ENCODE measurements at regions not wholly inside any gene's neighbourhood (a gene's known extent, or its start where the extent isn't known, plus 50 kb on each side); places are given as distances from the start of the nearest gene placed in this dataset.
"Not testable (repeated sequence)": the region's sequence is repeated elsewhere in the genome, so short reads cannot be mapped to it uniquely, and the experiment has no call there.

DNA sequence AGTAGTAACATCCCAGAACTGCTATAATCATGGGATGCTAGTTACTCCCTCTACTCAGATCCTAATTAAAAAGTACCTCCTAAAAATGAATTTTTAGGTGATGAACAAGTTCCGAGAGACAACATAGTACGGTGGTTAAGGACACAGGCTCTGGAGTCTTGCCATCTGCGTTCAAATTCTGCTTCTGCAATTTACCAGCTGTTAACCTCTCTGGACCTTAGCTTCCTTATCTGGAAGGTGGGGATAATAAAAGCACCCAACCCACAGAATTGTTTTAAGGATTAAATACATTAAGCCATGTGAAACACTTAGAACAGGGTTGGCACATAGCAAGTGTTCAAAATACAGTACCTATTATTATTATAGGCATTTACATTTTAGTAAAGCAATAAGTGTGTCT lies 77.5 kb upstream of the XPA start:
- Histone ChIP-seq H2BK12ac (ENCODE audit: low read length) (no peak overlapping the region), H4K8ac (ENCODE audit: low read depth, low read length) (no peak overlapping the region), H3K23ac (ENCODE audit: low read depth, low read length, poor library complexity) (no peak overlapping the region), H2BK15ac (ENCODE audit: low read length) (no peak overlapping the region), H2AK5ac (ENCODE audit: low read depth, low read length) (no peak overlapping the region), H2BK120ac (ENCODE audit: low read depth, low read length) (no peak overlapping the region), H3K18ac (ENCODE audit: low read length) (no peak overlapping the region), H2AFZ (ENCODE audit: low read length) (no peak overlapping the region), H2BK5ac (ENCODE audit: low read length) (no peak overlapping the region), H3K9me3 (replicated peaks in 1 of 2; ENCODE audit: control insufficient read depth in 2 of 2, insufficient read depth in 1 of 2, low read depth in 1 of 2, low read length in 2 of 2) (no peaks in the 10 kb centered on the region), H3K4ac (ENCODE audit: low read length) (no peak overlapping the region), H3K14ac (ENCODE audit: low read length) (no peak overlapping the region), H3K27me3 (ENCODE audit: control insufficient read depth in 3 of 3, insufficient read depth in 3 of 3, low read depth in 1 of 3, low read length in 3 of 3) (peaks cover 0 to 32% (median 29%) of the 10 kb centered on the region in 3 experiments), H3K4me3 (ENCODE audit: low read length in 2 of 2) (no peak overlapping the region), H3K4me1 (ENCODE audit: control insufficient read depth in 2 of 2, insufficient read depth in 1 of 2, low read depth in 1 of 2, low read length in 2 of 2) (peaks cover 2 to 8% of the 10 kb centered on the region in 2 donors), H4K91ac (ENCODE audit: low read depth, low read length, poor library complexity) (no peak overlapping the region), H3K4me2 (ENCODE audit: insufficient read depth, low read length, poor library complexity, severe bottlenecking) (no peak overlapping the region), H3K9ac (ENCODE audit: low read depth, low read length, poor library complexity) (no peak overlapping the region), H3K27ac (replicated peaks; ENCODE audit: low read length) (no peak overlapping the region), H3K79me1 (ENCODE audit: low read depth, low read length) (no peaks in the 10 kb centered on the region), H3K36me3 (replicated peaks in 1 of 2; ENCODE audit: control insufficient read depth in 2 of 2, insufficient read depth in 2 of 2, low read length in 2 of 2) (no peaks in the 10 kb centered on the region)
- WGBS, 2 donors (ENCODE audit: extremely low coverage in 2 of 2, insufficient read length in 2 of 2, insufficient replicate concordance in 1 of 2), result no CpG with 5 or more reads among the region's 3 CpGs
- DNase-seq (ENCODE audit: low spot score), result no peak

DNA sequence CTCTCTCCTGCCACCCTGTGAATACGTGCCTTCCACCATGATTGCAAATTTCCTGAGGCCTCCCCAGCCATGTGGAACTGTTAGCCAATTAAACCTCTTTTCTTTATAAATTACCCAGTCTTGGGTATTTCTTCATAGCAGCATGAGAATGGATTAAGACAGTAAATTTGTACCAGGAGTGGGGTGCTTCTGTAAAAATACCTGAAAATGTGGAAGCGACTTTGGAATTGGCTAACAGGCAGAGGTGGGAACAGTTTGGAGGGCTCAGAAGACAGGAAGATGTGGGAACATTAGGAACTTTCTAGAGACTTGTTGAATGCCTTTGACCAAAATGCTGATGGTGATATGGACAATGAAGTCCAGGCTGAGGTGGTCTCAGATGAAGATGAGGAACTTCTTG lies 74.3 kb upstream of the FOXE1 start:
- not testable (repeated sequence) for H3K9me3 ChIP-seq (replicated peaks in 1 of 2; ENCODE audit: control insufficient read depth in 2 of 2, insufficient read depth in 1 of 2, low read depth in 1 of 2, low read length in 2 of 2); H2BK5ac ChIP-seq (ENCODE audit: low read length); H2AFZ ChIP-seq (ENCODE audit: low read length); H2BK12ac ChIP-seq (ENCODE audit: low read length); H3K18ac ChIP-seq (ENCODE audit: low read length); H4K91ac ChIP-seq (ENCODE audit: low read depth, low read length, poor library complexity); H3K23ac ChIP-seq (ENCODE audit: low read depth, low read length, poor library complexity); H2AK5ac ChIP-seq (ENCODE audit: low read depth, low read length); H3K27ac ChIP-seq (replicated peaks; ENCODE audit: low read length); H3K9ac ChIP-seq (ENCODE audit: low read depth, low read length, poor library complexity); H3K4me2 ChIP-seq (ENCODE audit: insufficient read depth, low read length, poor library complexity, severe bottlenecking); H3K36me3 ChIP-seq (replicated peaks in 1 of 2; ENCODE audit: control insufficient read depth in 2 of 2, insufficient read depth in 2 of 2, low read length in 2 of 2); H3K4me1 ChIP-seq (ENCODE audit: control insufficient read depth in 2 of 2, insufficient read depth in 1 of 2, low read depth in 1 of 2, low read length in 2 of 2); H3K4ac ChIP-seq (ENCODE audit: low read length); H3K14ac ChIP-seq (ENCODE audit: low read length); H3K79me1 ChIP-seq (ENCODE audit: low read depth, low read length); H2BK15ac ChIP-seq (ENCODE audit: low read length); H3K4me3 ChIP-seq (ENCODE audit: low read length in 2 of 2); H4K8ac ChIP-seq (ENCODE audit: low read depth, low read length); H2BK120ac ChIP-seq (ENCODE audit: low read depth, low read length); DNase-seq (ENCODE audit: low spot score)
- WGBS, 2 donors (ENCODE audit: extremely low coverage in 2 of 2, insufficient read length in 2 of 2, insufficient replicate concordance in 1 of 2), result no CpG with 5 or more reads among the region's 2 CpGs
- peaks cover 0 to 15% (median 4%) of the 10 kb centered on the region in 3 experiments for H3K27me3 ChIP-seq (ENCODE audit: control insufficient read depth in 3 of 3, insufficient read depth in 3 of 3, low read depth in 1 of 3, low read length in 3 of 3)

DNA sequence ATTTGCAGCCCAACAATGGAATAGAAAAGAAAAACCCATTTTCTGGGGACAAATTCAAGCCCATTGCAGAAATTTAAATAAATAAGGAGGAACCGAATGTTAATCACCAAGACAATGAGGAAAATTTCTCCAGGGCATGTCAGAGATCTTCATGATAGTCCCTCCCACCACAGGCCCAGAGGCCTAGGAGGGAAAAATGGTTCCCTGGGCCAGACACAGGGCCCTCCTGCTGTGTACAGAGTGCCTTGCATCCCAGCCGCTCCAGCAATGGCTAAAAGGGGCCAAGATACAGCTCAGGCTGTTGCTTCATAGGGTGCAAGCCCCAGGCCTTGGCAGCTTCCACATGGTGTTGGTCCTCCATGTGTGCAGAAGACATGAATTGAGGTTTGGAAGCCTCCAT lies 73.4 kb upstream of the FOXE1 start:
- Histone ChIP-seq H2AK5ac (ENCODE audit: low read depth, low read length) (no peak overlapping the region), H3K9me3 (replicated peaks in 1 of 2; ENCODE audit: control insufficient read depth in 2 of 2, insufficient read depth in 1 of 2, low read depth in 1 of 2, low read length in 2 of 2) (no peaks in the 10 kb centered on the region), H3K4me1 (ENCODE audit: control insufficient read depth in 2 of 2, insufficient read depth in 1 of 2, low read depth in 1 of 2, low read length in 2 of 2) (no peaks in the 10 kb centered on the region), H3K9ac (ENCODE audit: low read depth, low read length, poor library complexity) (no peak overlapping the region), H4K91ac (ENCODE audit: low read depth, low read length, poor library complexity) (no peak overlapping the region), H3K4me3 (ENCODE audit: low read length in 2 of 2) (no peak overlapping the region), H3K4ac (ENCODE audit: low read length) (no peak overlapping the region), H3K36me3 (replicated peaks in 1 of 2; ENCODE audit: control insufficient read depth in 2 of 2, insufficient read depth in 2 of 2, low read length in 2 of 2) (no peaks in the 10 kb centered on the region), H3K27me3 (ENCODE audit: control insufficient read depth in 3 of 3, insufficient read depth in 3 of 3, low read depth in 1 of 3, low read length in 3 of 3) (peaks cover 0 to 9% (median 2%) of the 10 kb centered on the region in 3 experiments), H4K8ac (ENCODE audit: low read depth, low read length) (no peak overlapping the region), H2BK12ac (ENCODE audit: low read length) (no peak overlapping the region), H3K23ac (ENCODE audit: low read depth, low read length, poor library complexity) (no peak overlapping the region), H2AFZ (ENCODE audit: low read length) (no peak overlapping the region), H3K4me2 (ENCODE audit: insufficient read depth, low read length, poor library complexity, severe bottlenecking) (no peak overlapping the region), H2BK15ac (ENCODE audit: low read length) (no peak overlapping the region), H3K18ac (ENCODE audit: low read length) (no peak overlapping the region), H2BK5ac (ENCODE audit: low read length) (no peak overlapping the region), H2BK120ac (ENCODE audit: low read depth, low read length) (no peak overlapping the region), H3K79me1 (ENCODE audit: low read depth, low read length) (no peaks in the 10 kb centered on the region), H3K27ac (replicated peaks; ENCODE audit: low read length) (no peak overlapping the region), H3K14ac (ENCODE audit: low read length) (no peak overlapping the region)
- WGBS, 2 donors (ENCODE audit: extremely low coverage in 2 of 2, insufficient read length in 2 of 2, insufficient replicate concordance in 1 of 2), result no CpG with 5 or more reads among the region's 2 CpGs
- DNase-seq (ENCODE audit: low spot score), result no peak

DNA sequence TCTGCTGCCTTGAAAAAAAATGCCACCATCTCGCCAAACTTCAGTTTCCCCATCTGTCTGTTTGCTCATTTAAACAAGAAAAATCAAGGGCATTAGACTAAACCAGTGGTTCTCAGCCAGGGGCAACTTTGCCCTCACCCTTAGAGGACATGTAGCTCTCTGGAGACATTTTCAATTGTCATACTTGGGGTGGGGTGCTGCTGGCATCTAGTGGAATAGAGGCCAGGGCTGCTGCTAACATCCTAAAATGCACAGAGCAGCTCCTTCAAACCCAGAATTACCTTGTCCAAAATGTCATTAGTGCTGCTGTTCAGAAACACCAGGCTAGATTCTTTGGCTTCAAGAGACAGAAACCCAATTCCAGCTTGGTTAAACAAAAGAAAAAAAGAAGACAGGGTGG lies 71.1 kb upstream of the FOXE1 start:
- H3K14ac ChIP-seq (ENCODE audit: low read length), result no peak overlapping the region
- no CpG with 5 or more reads among the region's 1 CpG for WGBS, 2 donors (ENCODE audit: extremely low coverage in 2 of 2, insufficient read length in 2 of 2, insufficient replicate concordance in 1 of 2)

More for the DNA sequence above, 71.1 kb upstream of the FOXE1 start:
- Histone ChIP-seq H3K9ac (ENCODE audit: low read depth, low read length, poor library complexity) (no peak overlapping the region), H2BK120ac (ENCODE audit: low read depth, low read length) (no peak overlapping the region), H3K9me3 (replicated peaks in 1 of 2; ENCODE audit: control insufficient read depth in 2 of 2, insufficient read depth in 1 of 2, low read depth in 1 of 2, low read length in 2 of 2) (no peaks in the 10 kb centered on the region), H3K79me1 (ENCODE audit: low read depth, low read length) (no peaks in the 10 kb centered on the region), H4K91ac (ENCODE audit: low read depth, low read length, poor library complexity) (no peak overlapping the region), H2BK12ac (ENCODE audit: low read length) (no peak overlapping the region), H3K18ac (ENCODE audit: low read length) (no peak overlapping the region), H3K4me1 (ENCODE audit: control insufficient read depth in 2 of 2, insufficient read depth in 1 of 2, low read depth in 1 of 2, low read length in 2 of 2) (no peaks in the 10 kb centered on the region), H4K8ac (ENCODE audit: low read depth, low read length) (no peak overlapping the region), H3K4ac (ENCODE audit: low read length) (no peak overlapping the region), H2AK5ac (ENCODE audit: low read depth, low read length) (no peak overlapping the region), H2BK5ac (ENCODE audit: low read length) (no peak overlapping the region), H2BK15ac (ENCODE audit: low read length) (no peak overlapping the region), H3K36me3 (replicated peaks in 1 of 2; ENCODE audit: control insufficient read depth in 2 of 2, insufficient read depth in 2 of 2, low read length in 2 of 2) (no peaks in the 10 kb centered on the region), H3K23ac (ENCODE audit: low read depth, low read length, poor library complexity) (no peak overlapping the region), H3K27ac (replicated peaks; ENCODE audit: low read length) (no peak overlapping the region), H3K27me3 (ENCODE audit: control insufficient read depth in 3 of 3, insufficient read depth in 3 of 3, low read depth in 1 of 3, low read length in 3 of 3) (peaks cover 0 to 2% (median 0%) of the 10 kb centered on the region in 3 experiments), H3K4me3 (ENCODE audit: low read length in 2 of 2) (no peak overlapping the region), H3K4me2 (ENCODE audit: insufficient read depth, low read length, poor library complexity, severe bottlenecking) (no peak overlapping the region), H2AFZ (ENCODE audit: low read length) (no peak overlapping the region)
- no peak for DNase-seq (ENCODE audit: low spot score)

Measured in neuronal stem cell (in vitro differentiated cells).